Smooth muscle cell (in vitro differentiated cells): ENCODE measurements at regions not wholly inside any gene's neighbourhood (a gene's known extent, or its start where the extent isn't known, plus 50 kb on each side); places are given as distances from the start of the nearest gene placed in this dataset.

Source experiments
- DNase-seq: peaks from one replicate; lab custom pipeline; 2025; ENCODE audit not compliant: unreplicated experiment; lab: John Stamatoyannopoulos, UW
- H2AFZ ChIP-seq: fragments of 200-600 bp; sonication (generic); 2 replicates; pipeline ENCODE4 v1.6.0; 2016; ENCODE audit warnings: antibody characterized with exemption, low read depth, mild to moderate bottlenecking
- H3F3A ChIP-seq: fragments of 200-600 bp; sonication (generic); 2 replicates; pipeline ENCODE4 v1.6.0; 2017; ENCODE audit warnings: antibody characterized with exemption, low read depth
- H3K27ac ChIP-seq: fragments of 200-600 bp; sonication (generic); 2 replicates; pipeline ENCODE4 v1.5.1; 2016; ENCODE audit warnings: low read depth, mild to moderate bottlenecking
- H3K27me3 ChIP-seq: fragments of 200-600 bp; sonication (generic); 2 replicates; pipeline ENCODE4 v1.6.1; 2016; ENCODE audit warnings: low read depth, mild to moderate bottlenecking
- H3K36me3 ChIP-seq: fragments of 200-600 bp; sonication (generic); 2 replicates; pipeline ENCODE4 v1.5.1; 2016; ENCODE audit warnings: low read depth
- H3K4me1 ChIP-seq: fragments of 200-600 bp; sonication (generic); 2 replicates; pipeline ENCODE4 v1.5.1; 2016; ENCODE audit warnings: low read depth
- H3K4me2 ChIP-seq: fragments of 200-600 bp; sonication (generic); 2 replicates; pipeline ENCODE4 v1.6.0; 2016; ENCODE audit warnings: mild to moderate bottlenecking
- H3K4me3 ChIP-seq: fragments of 200-600 bp; sonication (generic); 2 replicates; pipeline ENCODE4 v1.5.1; 2016; ENCODE audit warnings: mild to moderate bottlenecking
- H3K79me2 ChIP-seq: fragments of 200-600 bp; sonication (generic); 2 replicates; pipeline ENCODE4 v1.6.0; 2016; ENCODE audit warnings: low read depth, mild to moderate bottlenecking
- H3K9ac ChIP-seq: fragments of 200-600 bp; sonication (generic); 2 replicates; pipeline ENCODE4 v1.6.0; 2016; ENCODE audit warnings: low read depth
- H3K9me3 ChIP-seq: fragments of 200-600 bp; sonication (generic); replicated peaks from 2 replicates; pipeline ENCODE4 v1.5.1; 2016; ENCODE audit warnings: low read depth
- H4K20me1 ChIP-seq: fragments of 200-600 bp; sonication (generic); 2 replicates; pipeline ENCODE4 v1.6.0; 2016; ENCODE audit warnings: low read depth
- WGBS: methylation state at CpG from one replicate; pipeline ENCODE4 v1.1.7; 2016; ENCODE audit warnings: low lambda C conversion rate; 5-methylcytosine and 5-hydroxymethylcytosine counted together
- TF ChIP-seq, protein P1 (sequence below): fragments of 200-600 bp; sonication (generic); IDR thresholded peaks from 2 replicates; pipeline ENCODE4 v1.5.1; 2017; ENCODE audit warnings: borderline replicate concordance, mild to moderate bottlenecking, antibody characterized with exemption; ENCODE audit not compliant: insufficient read depth, poor library complexity, severe bottlenecking

DNA sequence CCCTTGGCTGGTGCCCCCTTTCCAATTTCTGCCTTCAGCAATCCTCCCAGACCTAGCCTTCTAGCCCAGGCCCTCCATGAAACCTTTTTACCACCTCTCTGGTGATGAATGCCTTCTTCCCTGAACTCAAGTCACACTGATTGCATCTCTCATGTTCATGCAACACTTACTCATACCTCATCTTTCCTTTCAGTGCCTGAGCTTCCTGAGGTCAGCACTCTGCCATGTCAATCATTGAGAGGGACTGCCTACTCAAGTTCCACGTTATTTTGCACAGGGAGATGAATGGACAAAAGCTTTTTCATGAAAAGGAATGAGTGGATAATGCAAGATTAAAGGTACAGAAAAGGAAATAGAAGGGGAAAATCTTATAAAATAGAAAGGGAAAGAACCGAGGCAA is 60.1 kb upstream of the PLEKHG1 start:
- Histone ChIP-seq H3K4me1 (no peaks in the 10 kb centered on the region), H3K9me3 (no peaks in the 10 kb centered on the region), H3K27ac (no peak overlapping the region), H3K27me3 (peaks cover 13% of the 10 kb centered on the region), H3K4me2 (no peak overlapping the region), H4K20me1 (no peaks in the 10 kb centered on the region), H3K4me3 (no peak overlapping the region), H2AFZ (no peak overlapping the region), H3K79me2 (no peaks in the 10 kb centered on the region), H3K9ac (no peak overlapping the region), H3K36me3 (no peaks in the 10 kb centered on the region), H3F3A (no peaks in the 10 kb centered on the region)
- TF ChIP-seq, protein P1, sequence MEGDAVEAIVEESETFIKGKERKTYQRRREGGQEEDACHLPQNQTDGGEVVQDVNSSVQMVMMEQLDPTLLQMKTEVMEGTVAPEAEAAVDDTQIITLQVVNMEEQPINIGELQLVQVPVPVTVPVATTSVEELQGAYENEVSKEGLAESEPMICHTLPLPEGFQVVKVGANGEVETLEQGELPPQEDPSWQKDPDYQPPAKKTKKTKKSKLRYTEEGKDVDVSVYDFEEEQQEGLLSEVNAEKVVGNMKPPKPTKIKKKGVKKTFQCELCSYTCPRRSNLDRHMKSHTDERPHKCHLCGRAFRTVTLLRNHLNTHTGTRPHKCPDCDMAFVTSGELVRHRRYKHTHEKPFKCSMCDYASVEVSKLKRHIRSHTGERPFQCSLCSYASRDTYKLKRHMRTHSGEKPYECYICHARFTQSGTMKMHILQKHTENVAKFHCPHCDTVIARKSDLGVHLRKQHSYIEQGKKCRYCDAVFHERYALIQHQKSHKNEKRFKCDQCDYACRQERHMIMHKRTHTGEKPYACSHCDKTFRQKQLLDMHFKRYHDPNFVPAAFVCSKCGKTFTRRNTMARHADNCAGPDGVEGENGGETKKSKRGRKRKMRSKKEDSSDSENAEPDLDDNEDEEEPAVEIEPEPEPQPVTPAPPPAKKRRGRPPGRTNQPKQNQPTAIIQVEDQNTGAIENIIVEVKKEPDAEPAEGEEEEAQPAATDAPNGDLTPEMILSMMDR = no peak
- 73% methylated on average over 2 of the region's 2 CpGs for WGBS
- no peak for DNase-seq

DNA sequence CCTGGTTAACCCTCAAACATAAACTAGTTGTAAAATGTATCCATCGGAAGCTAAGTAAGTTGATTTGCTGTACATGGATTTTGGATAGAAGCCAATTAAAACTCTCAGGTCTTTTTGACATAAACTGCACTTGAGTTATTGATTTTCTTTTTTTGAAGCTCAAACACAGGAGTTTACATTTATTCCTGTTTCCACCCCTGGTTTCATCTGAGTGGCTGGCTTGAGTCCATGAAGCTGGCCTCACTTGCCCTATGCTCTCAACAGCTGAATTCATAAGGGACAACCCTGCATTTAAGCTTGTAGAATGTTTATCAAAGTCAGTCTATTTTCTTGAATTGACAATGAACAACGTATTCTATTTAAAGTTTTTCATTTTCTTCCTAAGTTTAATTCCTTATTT is 58.1 kb upstream of the PLEKHG1 start:
- Histone ChIP-seq H3F3A (no peaks in the 10 kb centered on the region), H3K9me3 (no peaks in the 10 kb centered on the region), H2AFZ (no peak overlapping the region), H3K27ac (no peak overlapping the region), H3K4me2 (no peak overlapping the region), H3K36me3 (no peaks in the 10 kb centered on the region), H3K4me1 (no peaks in the 10 kb centered on the region), H4K20me1 (no peaks in the 10 kb centered on the region), H3K27me3 (peaks cover 26% of the 10 kb centered on the region), H3K79me2 (no peaks in the 10 kb centered on the region), H3K4me3 (no peak overlapping the region), H3K9ac (no peak overlapping the region)
- TF ChIP-seq, protein P1 = no peak
- DNase-seq = no peak
- 63% methylated on average over 2 of the region's 2 CpGs for WGBS

DNA sequence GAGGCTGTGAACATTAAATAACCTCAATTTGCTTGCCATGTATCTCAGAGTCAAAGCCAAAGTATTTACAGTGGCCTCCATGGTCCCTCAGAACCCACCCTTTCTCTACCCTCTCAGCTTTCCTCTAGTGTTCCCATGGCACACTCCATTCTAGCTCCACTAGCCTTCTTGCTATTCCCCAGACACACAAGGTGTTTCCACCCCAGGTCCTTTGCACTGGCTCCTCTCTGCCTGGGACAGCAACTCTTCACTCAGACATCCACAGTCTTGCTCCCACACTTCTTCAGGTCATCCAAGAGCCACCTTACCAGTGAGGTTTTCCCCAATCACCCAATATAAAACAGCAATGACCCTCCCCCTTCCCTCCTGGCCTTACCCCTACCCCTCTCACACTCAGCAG is 56.5 kb upstream of the PLEKHG1 start:
- H3K36me3 ChIP-seq = no peaks in the 10 kb centered on the region
- H3K27me3 ChIP-seq = peaks cover 26% of the 10 kb centered on the region
- no peaks in the 10 kb centered on the region for H3F3A ChIP-seq
- no peak overlapping the region for H3K9ac ChIP-seq
- no peaks in the 10 kb centered on the region for H3K79me2 ChIP-seq
- H3K4me1 ChIP-seq = no peaks in the 10 kb centered on the region
- no peaks in the 10 kb centered on the region for H4K20me1 ChIP-seq
- H3K4me2 ChIP-seq = no peak overlapping the region
- H3K9me3 ChIP-seq = no peaks in the 10 kb centered on the region
- H3K27ac ChIP-seq = no peak overlapping the region
- no peak for DNase-seq
- H2AFZ ChIP-seq = no peak overlapping the region
- TF ChIP-seq, protein P1 = no peak
- H3K4me3 ChIP-seq = no peak overlapping the region

DNA sequence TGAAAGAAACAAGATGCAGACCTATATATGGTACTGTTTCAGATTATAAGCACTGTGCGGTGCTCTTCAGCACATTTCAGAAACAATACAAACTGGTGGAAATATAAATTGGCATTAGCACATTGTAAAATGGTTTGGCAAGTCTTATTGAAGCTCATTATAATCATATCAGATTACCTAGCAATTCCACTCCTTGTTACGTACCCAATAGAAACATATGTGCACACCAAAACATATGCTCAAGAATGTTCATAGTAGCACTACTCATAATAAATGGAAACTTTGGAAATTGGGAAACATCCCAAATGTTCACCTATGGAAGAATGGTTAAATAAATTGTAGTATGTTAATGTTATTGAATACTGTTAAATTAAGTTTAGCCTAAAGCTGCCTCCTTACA is 54.9 kb upstream of the PLEKHG1 start:
- no peaks in the 10 kb centered on the region for H3K36me3 ChIP-seq
- TF ChIP-seq, protein P1 = no peak
- no peak overlapping the region for H3K27ac ChIP-seq
- no peak overlapping the region for H3K4me2 ChIP-seq
- WGBS = 92% methylated on average over 2 of the region's 2 CpGs
- no peaks in the 10 kb centered on the region for H4K20me1 ChIP-seq
- H3K79me2 ChIP-seq = no peaks in the 10 kb centered on the region
- H3K4me3 ChIP-seq = no peak overlapping the region
- no peaks in the 10 kb centered on the region for H3K4me1 ChIP-seq
- no peaks in the 10 kb centered on the region for H3K9me3 ChIP-seq
- no peak overlapping the region for H2AFZ ChIP-seq
- no peak overlapping the region for H3K9ac ChIP-seq
- peaks cover 21% of the 10 kb centered on the region for H3K27me3 ChIP-seq
- no peak for DNase-seq
- no peaks in the 10 kb centered on the region for H3F3A ChIP-seq
